Keratinocyte (primary cell): ENCODE measurements at regions not wholly inside any gene's neighbourhood (a gene's known extent, or its start where the extent isn't known, plus 50 kb on each side); places are given as distances from the start of the nearest gene placed in this dataset.

ENCODE experiments used
- DNase-seq: peaks from one replicate; pipeline ENCODE4 v3.0.0-alpha.2; 2011; ENCODE audit warnings: low read depth, missing footprints, low spot score
- FAIRE-seq: peaks from 2 replicates; lab custom pipeline; 2011; peaks lifted over from hg19 to GRCh38; lab: Jason Lieb, UNC
- H2AFZ ChIP-seq: 2 replicates; pipeline ENCODE4 v1.6.0; 2012; ENCODE audit warnings: low read length, control low read depth, inconsistent platforms; ENCODE audit not compliant: control insufficient read depth
- H3K27ac ChIP-seq: 2 replicates; pipeline ENCODE4 v1.5.1; 2011; ENCODE audit warnings: low read length; ENCODE audit not compliant: control insufficient read depth, insufficient read depth
- H3K27me3 ChIP-seq: 3 replicates; pipeline ENCODE4 v1.6.0; 2011; ENCODE audit warnings: low read length; ENCODE audit not compliant: control insufficient read depth, insufficient read depth; ENCODE audit errors: extremely low read depth
- H3K36me3 ChIP-seq, 2 experiments: 2 replicates in 1 of 2; 3 replicates in 1 of 2; pipeline ENCODE4 v1.5.1; 2011; ENCODE audit warnings: low read length in 2 of 2, mild to moderate bottlenecking in 1 of 2; ENCODE audit not compliant: control insufficient read depth in 2 of 2, insufficient read depth in 2 of 2; ENCODE audit errors: extremely low read depth in 1 of 2
- H3K4me1 ChIP-seq: 3 replicates; pipeline ENCODE4 v1.5.1; 2011; ENCODE audit warnings: low read length; ENCODE audit not compliant: control insufficient read depth, insufficient read depth; ENCODE audit errors: extremely low read depth
- H3K4me2 ChIP-seq: 3 replicates; pipeline ENCODE4 v1.6.0; 2011; ENCODE audit warnings: low read depth, low read length; ENCODE audit not compliant: control insufficient read depth, insufficient read depth; ENCODE audit errors: extremely low read depth
- H3K4me3 ChIP-seq, 3 experiments: fragments of 200-600 bp in 1 of 3; sonication (generic) in 1 of 3; 2 replicates in 2 of 3; 3 replicates in 1 of 3; pipeline ENCODE4 v1.5.1; 2011 to 2016; ENCODE audit warnings: low read length in 3 of 3, mild to moderate bottlenecking in 3 of 3, control low read depth in 2 of 3, inconsistent platforms in 1 of 3, low read depth in 1 of 3, mixed read lengths in 1 of 3, mixed run types in 1 of 3, moderate library complexity in 1 of 3; ENCODE audit not compliant: control insufficient read depth in 2 of 3, insufficient read depth in 2 of 3; ENCODE audit errors: extremely low read depth in 1 of 3
- H3K79me2 ChIP-seq: 2 replicates; pipeline ENCODE4 v1.6.0; 2012; ENCODE audit warnings: low read length; ENCODE audit not compliant: control insufficient read depth, insufficient read depth
- H3K9ac ChIP-seq: 3 replicates; pipeline ENCODE4 v1.6.0; 2011; ENCODE audit warnings: low read length; ENCODE audit not compliant: control insufficient read depth, insufficient read depth; ENCODE audit errors: extremely low read depth
- H3K9me1 ChIP-seq: 3 replicates; pipeline ENCODE4 v1.6.0; 2011; ENCODE audit warnings: low read length; ENCODE audit not compliant: control insufficient read depth, insufficient read depth; ENCODE audit errors: extremely low read depth
- H3K9me3 ChIP-seq: 2 replicates; pipeline ENCODE4 v1.5.1; 2012; ENCODE audit warnings: low read depth, low read length; ENCODE audit not compliant: control insufficient read depth
- H4K20me1 ChIP-seq: 3 replicates; pipeline ENCODE4 v1.6.0; 2011; ENCODE audit warnings: low read length; ENCODE audit not compliant: control insufficient read depth, insufficient read depth; ENCODE audit errors: extremely low read depth
- EZH2 ChIP-seq: IDR thresholded peaks from one replicate; pipeline ENCODE4 v1.6.1; 2012; ENCODE audit warnings: inconsistent platforms, mild to moderate bottlenecking, low read length, moderate library complexity
- dilution Hi-C: fragments of 300-500 bp; cut with MboI; formaldehyde crosslinking; loops from one replicate; pipeline ENCODE4 v1.7.0; 2020; ENCODE audit warnings: low sequenced_read_pairs; ENCODE audit not compliant: extremely low pct_ligation_motif_present
- TF ChIP-seq, protein P1 (sequence below), 3 experiments: IDR thresholded peaks in 1 of 3; conservative IDR thresholded peaks in 1 of 3; optimal IDR thresholded peaks in 1 of 3; 2 replicates in 2 of 3; 3 replicates in 1 of 3; pipeline versions ENCODE3 to v1.5.1; 2011; ENCODE audit warnings: low read length in 3 of 3, mild to moderate bottlenecking in 3 of 3, moderate library complexity in 2 of 3, control low read depth in 1 of 3, inconsistent platforms in 1 of 3; ENCODE audit not compliant: insufficient read depth in 2 of 3; ENCODE audit errors: extremely low read depth in 1 of 3

DNA sequence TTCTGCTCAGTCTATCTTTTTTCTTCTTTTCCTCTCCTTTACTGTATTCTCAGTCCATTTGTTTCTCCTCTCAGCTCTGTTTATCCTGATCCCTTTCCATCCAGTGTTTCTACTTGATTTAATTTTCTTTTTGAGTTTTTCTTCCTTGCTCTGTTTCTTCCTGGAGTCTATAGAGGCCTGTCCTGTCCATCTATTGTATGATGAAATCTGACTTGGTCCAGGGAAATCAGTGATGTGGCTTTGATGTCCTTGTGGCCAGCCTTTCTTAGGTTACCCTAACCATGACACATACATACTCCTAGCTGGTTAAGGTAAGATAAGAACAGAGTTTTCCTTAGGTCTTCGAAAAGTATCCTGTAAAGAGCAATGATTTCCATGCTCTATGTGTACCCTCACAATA lies 89.3 kb upstream of the LNX1 start:
- Histone ChIP-seq H3K36me3 (no peaks in the 10 kb centered on the region), H3K9ac (no peak overlapping the region), H3K4me1 (no peaks in the 10 kb centered on the region), H3K27me3 (peaks cover 21% of the 10 kb centered on the region), H3K4me3 (no peak overlapping the region), H4K20me1 (no peaks in the 10 kb centered on the region), H3K9me3 (no peaks in the 10 kb centered on the region), H3K79me2 (no peaks in the 10 kb centered on the region), H3K9me1 (no peaks in the 10 kb centered on the region), H2AFZ (no peak overlapping the region), H3K4me2 (no peak overlapping the region), H3K27ac (no peak overlapping the region)
- FAIRE-seq (no peak), DNase-seq (no peak)
- TF ChIP-seq, protein P1, sequence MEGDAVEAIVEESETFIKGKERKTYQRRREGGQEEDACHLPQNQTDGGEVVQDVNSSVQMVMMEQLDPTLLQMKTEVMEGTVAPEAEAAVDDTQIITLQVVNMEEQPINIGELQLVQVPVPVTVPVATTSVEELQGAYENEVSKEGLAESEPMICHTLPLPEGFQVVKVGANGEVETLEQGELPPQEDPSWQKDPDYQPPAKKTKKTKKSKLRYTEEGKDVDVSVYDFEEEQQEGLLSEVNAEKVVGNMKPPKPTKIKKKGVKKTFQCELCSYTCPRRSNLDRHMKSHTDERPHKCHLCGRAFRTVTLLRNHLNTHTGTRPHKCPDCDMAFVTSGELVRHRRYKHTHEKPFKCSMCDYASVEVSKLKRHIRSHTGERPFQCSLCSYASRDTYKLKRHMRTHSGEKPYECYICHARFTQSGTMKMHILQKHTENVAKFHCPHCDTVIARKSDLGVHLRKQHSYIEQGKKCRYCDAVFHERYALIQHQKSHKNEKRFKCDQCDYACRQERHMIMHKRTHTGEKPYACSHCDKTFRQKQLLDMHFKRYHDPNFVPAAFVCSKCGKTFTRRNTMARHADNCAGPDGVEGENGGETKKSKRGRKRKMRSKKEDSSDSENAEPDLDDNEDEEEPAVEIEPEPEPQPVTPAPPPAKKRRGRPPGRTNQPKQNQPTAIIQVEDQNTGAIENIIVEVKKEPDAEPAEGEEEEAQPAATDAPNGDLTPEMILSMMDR (optimal IDR thresholded peaks at IDR 0.05 in 1 of 3, IDR thresholded peaks at IDR 0.05 in 1 of 3, conservative IDR thresholded peaks at IDR 0.05 in 1 of 3; ENCODE audit: extremely low read depth in 1 of 3, insufficient read depth in 2 of 3, low read length in 3 of 3) = no peak
- no peak for TF ChIP-seq EZH2
- dilution Hi-C loops = no loop called here

DNA sequence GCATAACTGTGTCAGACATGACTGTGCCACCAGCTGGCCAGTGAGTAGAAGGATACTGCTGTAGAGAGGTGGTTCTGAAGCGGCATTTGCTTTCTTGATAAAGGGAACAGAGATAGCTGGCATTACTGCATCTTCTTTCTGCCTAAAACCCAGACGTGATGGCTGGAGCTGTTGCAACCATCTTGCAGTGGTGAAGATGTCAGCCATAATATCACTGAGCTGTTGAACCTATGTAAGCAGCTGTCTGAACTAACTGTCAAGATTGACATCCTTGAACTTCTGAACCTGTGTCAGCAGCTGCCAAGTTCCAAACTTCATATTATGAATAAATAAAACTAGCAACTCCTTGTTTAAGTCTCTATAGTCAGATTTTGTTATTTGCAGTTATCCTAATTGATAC lies 88.9 kb upstream of the LNX1 start:
- TF ChIP-seq EZH2 = no peak
- TF ChIP-seq, protein P1 (optimal IDR thresholded peaks at IDR 0.05 in 1 of 3, IDR thresholded peaks at IDR 0.05 in 1 of 3, conservative IDR thresholded peaks at IDR 0.05 in 1 of 3; ENCODE audit: extremely low read depth in 1 of 3, insufficient read depth in 2 of 3, low read length in 3 of 3) = no peak
- H3K9me1 ChIP-seq = no peaks in the 10 kb centered on the region
- H3K4me2 ChIP-seq = no peak overlapping the region
- DNase-seq = no peak
- FAIRE-seq = no peak
- H3K79me2 ChIP-seq = no peaks in the 10 kb centered on the region
- no peaks in the 10 kb centered on the region for H3K36me3 ChIP-seq
- H3K9ac ChIP-seq = no peak overlapping the region
- H3K27me3 ChIP-seq = peaks cover 21% of the 10 kb centered on the region
- H4K20me1 ChIP-seq = no peaks in the 10 kb centered on the region
- H2AFZ ChIP-seq = no peak overlapping the region
- no peak overlapping the region for H3K4me3 ChIP-seq
- no peaks in the 10 kb centered on the region for H3K9me3 ChIP-seq
- H3K27ac ChIP-seq = no peak overlapping the region
- no peaks in the 10 kb centered on the region for H3K4me1 ChIP-seq
- dilution Hi-C loops = no loop called here
